ENCODE measurements at regions not wholly inside any gene's neighbourhood (a gene's known extent, or its start where the extent isn't known, plus 50 kb on each side); places are given as distances from the start of the nearest gene placed in this dataset.
"Not testable (repeated sequence)": the region's sequence is repeated elsewhere in the genome, so short reads cannot be mapped to it uniquely, and the experiment has no call there.

- no peak for DNase-seq
Measured at GRCh38 chr3:74978684-74979083, 364.2 kb upstream of the CNTN3 start.

DNA sequence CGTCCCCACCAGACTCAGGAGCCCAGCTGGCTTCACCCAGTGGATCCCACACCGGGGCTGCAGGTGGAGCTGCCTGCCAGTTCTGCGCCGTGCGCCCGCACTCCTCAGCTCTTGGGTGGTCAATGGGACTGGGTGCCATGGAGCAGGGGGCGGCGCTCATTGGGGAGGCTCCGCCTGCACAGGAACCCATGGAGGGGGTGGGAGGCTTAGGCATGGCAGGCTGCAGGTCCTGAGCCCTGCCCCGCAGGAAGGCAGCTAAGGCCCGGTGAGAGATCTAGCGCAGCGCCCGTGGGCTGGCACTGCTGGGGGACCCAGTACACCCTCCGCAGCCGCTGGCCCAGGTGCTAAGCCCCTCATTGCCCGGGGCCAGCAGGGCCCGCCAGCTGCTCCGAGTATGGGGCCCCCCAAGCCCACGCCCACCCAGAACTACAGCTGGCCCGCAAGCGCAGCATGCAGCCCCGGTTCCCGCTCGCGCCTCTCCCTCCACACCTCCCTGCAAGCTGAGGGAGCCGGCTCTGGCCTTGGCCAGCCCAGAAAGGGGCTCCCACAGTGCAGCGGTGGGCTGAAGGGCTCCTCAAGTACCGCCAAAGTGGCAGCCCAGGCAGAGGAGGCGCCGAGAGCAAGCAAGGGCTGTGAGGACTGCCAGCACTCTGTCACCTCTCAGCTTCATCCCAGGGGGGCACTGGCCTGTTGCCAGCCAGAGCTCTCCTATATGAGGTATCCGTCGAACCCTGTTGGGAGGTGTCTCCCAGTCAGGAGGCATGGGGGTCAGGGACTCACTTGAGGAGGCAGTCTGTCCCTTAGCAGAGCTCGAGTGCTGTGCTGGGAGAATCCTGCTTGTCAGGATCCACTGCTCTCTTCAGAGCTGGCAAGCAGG lies 370.8 kb upstream of the CNTN3 start:
- not testable (repeated sequence) for DNase-seq

- DNase-seq, result no peak
Measured at GRCh38 chr3:74988095-74988494, 373.6 kb upstream of the CNTN3 start.

DNA sequence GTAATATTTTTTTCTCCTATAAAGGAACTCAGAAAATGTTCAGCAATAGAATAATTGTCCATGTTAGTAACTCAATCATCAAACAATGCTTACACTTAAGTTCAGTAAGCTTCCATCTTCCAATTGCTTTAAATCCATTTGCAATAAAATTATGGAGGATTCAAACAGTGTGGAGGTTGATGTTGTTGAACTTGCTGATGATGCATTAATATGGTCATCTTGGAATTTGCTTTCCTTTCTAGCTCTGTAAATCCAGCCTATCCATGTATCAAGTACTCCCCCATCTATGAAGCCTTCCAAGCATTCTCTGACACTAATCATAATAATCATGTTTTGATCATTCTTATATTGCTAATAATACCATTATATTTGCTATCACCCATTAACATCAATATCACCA lies 378.4 kb upstream of the CNTN3 start:
- no peak for DNase-seq

DNA sequence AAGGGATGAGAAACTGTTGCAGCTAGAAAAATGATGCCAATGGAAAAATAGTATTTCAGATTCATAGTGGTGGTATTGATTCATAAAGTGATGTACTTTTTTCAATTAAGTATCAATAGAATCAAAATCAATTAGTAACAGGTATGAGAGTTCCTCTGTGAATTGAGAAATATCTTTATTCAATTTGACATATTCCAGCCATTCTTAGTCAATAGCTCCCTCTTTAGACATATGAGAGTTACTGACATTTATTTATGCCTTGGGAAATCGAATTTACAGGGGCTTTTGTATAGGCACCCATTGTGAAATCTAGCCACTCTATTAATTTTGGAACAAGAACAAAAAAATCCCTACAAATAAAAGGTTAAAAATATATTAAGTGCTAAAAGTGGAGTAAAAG lies 386.9 kb upstream of the CNTN3 start:
- no peak for DNase-seq

GRCh38 chr3:75012791-75013331 lies 398.4 kb upstream of the CNTN3 start:
- DNase-seq, result no peak

DNA sequence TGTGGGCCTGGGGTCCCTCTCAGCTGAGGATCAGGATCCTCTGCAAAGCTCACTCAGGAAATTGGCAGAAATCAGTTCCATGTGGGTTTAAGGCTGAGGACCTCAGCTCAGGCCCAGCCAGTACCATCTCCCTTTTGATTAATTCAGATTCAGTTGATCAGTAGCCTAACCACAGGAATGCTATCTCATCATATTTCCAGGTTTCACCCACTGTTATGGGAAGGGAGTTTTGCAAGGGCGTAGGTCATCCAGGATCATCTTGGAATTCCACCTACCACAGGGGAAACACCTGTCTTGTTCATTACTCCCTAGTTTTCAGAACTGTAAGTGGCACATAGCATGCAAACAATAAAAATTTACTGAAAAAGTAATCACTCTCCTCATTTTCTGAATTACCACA lies 399.5 kb upstream of the CNTN3 start:
- no peak for DNase-seq

DNA sequence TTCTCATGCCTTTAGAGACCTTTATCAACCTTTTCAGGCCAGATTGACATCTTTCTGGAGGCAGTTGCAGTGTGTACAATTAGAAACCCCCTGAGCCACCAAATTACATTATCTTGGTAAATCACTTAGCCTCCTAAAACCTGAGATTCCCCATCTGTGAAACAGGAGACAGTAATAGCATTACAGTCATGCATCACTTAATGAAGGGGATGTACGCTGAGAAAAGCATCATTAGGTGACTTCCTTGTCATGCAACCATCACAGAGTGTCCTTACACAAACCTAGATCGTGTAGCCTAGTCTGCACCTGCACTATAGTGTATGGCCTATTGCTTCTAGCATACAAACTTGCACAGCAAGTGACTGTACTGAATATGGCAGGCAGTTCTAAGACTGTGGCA lies 400.8 kb upstream of the CNTN3 start:
- no peak for DNase-seq

- no peak for DNase-seq
Measured at GRCh38 chr3:75035146-75035545, 420.7 kb upstream of the CNTN3 start.

- no peak for DNase-seq
Measured at GRCh38 chr3:75042941-75043340, 428.5 kb upstream of the CNTN3 start.

DNA sequence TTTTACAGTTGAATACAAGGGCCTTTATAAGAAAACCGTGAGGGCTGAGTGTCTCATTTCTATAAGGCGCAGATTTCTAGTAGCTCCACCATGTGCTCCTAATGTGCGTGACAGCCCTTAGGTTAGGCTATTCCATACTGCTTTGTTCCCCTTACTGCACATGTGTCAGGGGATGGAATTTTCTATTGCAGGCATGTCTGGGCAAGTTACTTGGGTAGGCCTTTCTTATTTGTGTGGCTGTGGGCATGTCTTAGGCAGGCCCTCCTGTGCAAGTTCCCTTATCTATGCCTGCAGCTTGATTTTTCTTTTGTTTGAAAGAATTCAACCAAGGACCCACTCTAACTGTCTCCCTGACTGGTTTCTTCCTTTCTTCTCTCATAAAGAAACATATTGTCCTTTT lies 434.2 kb upstream of the CNTN3 start:
- DNase-seq, result no peak

- no peak for DNase-seq
Measured at GRCh38 chr3:75049533-75049932, 435.1 kb upstream of the CNTN3 start.

DNA sequence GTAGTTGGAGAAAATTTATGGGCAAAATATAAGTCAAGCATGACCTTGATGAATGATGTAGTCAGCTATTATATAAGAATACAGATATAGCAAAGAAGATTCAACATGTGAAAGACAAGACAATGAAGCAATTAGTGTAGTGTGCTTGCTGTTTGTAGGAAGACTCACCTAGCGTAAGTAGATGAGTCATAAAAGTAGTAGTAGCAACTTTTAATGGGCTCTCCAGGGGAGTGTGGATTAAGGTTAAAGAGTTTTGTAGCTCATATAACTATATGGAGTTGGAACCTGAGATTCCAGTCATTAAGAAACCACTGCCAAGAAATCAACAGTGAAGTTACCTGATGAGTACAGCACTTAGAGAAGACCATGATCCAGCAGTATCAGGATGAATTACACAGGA lies 444.7 kb upstream of the CNTN3 start:
- no peak for DNase-seq

DNA sequence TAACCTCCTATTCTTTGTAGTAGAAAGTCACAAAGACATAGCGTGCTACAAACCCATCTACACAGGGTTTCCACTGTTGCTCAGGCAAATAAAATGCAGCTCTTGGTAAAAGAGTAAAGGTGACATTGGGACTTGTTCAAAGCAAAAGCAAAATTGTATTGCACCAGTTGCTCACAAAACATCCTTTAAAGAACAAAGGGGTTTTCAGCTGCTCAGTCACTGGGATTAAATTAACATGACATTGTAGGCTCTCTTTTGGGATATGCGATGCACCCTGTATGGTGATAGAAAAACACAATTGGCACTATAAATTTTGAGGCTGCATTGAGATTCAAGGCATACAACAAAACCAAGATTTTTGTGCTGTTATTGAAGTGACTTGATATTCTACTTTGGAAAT lies 447.3 kb upstream of the CNTN3 start:
- no peak for DNase-seq

- no peak for DNase-seq
Measured at GRCh38 chr3:75075158-75075557, 460.7 kb upstream of the CNTN3 start.

DNA sequence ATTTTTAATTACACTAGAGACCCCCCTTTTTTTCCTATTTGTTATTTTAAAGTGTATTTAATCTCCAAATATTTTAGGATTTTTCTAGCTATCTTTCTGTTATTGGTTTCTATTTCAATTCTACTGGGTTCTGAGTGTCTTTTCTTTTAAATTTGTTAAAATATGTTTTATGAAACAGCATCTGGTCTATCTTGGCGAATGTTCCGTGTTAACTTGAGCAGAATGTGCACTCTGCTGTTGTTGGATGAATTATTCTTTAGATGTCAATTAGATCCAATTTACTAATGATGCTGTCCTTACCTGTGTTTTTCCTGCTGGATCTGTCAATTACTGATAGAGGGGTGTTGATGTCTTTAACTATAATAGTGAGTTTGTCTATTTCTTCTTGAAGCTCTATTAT lies 462.0 kb upstream of the CNTN3 start:
- DNase-seq, result no peak

- no peak for DNase-seq
Measured at GRCh38 chr3:75078290-75078689, 463.8 kb upstream of the CNTN3 start.

DNA sequence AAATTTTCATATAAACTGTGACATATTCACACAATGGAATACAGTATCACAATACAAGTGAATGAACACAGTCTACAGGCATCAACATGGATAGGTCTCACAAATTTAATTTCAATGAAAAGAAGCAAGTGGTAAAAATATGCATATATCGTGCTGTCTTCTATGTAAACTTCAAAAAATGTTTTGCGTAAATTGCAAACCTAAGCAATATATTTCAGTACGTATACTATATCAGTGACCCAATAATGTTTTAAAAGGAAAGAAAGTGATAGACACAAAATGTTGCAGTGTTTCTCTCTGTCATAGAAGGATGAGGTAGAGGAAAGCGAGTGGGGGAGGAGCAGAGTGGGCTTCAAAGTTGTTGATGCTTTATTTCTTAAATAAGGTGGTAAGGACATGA lies 468.4 kb upstream of the CNTN3 start:
- DNase-seq, result no peak

GRCh38 chr3:75089841-75090240 lies 475.4 kb upstream of the CNTN3 start:
- no peak for DNase-seq

DNA sequence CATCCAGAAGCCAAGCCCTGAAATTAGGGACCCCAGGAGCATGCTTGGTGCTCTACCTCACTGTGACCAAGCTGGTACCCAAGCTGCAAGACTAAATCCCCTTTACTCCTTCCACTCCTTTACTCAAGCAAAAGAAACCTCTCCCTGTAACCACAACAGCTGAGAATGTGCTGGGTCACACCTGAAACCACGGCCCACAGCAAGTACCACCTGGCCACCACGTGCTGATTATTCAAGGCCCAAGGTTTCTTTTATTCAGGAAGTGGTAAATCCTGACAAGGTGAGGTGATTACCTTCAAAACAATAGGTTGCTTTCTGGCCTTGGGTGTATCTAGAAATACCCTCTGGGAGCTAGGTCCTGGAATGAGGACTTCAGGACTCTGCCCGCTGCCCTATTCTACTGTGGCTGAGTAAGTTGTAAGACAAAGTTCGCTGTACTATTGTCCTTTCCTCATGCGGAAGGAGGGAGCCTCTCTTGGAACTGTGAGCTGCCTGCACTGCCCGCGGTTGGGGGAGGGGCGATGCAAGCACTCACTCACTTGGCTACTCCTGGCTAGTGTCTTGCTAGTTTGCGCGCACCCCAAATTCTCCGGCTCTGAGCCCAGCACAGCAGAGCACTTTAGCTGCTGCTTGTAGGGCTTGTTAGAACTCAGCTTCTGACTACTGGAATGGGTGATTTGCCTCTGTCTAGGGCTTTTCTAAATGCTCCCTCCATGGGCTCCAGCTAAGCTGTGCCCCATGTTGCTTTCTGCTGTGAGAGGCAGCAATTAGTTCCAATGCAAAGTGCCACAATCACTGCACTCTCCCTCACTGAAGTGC lies 487.1 kb upstream of the CNTN3 start:
- no peak for DNase-seq

DNA sequence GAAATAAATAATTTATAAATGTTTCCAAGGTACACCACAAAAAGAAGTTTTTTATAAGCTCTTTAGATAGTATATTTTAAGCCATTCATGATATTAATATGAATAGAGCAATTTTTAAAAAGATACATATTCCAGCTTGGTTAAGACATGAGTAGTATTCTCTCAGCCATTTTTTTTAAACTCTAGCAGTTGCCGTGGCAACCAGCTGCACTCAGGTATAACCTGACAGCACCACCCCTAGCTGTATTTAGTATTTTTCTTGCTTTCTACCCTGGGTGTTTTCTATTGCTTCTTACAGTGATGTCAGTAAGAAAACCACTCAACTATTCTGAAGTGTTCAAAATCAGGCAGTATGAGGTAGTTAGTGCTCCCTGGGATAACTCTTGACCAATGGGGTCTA lies 496.3 kb upstream of the CNTN3 start:
- no peak for DNase-seq

GRCh38 chr3:75115695-75116094 lies 501.2 kb upstream of the CNTN3 start:
- no peak for DNase-seq

- DNase-seq, result no peak
Measured at GRCh38 chr3:75118779-75119178, 504.3 kb upstream of the CNTN3 start.

DNA sequence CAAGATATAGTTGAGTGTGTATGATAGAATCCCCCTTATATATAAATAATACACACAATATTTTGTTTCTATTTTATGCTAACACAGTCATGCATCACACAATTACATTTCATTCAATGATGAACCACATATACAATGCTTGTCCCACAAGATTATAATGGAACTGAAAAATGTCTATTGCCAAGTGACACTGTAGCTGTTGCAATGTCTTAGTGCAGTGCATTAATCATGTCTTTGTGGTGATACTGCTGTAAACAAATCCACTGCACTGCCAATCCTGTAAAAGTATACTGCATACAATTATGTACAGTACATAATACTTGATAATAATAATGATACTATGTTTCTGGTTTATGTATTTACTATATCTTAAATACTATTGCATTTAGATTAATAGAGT lies 512.1 kb upstream of the CNTN3 start:
- no peak for DNase-seq
